Right renal pelvis (tissue), 4 donors: ENCODE measurements at regions not wholly inside any gene's neighbourhood (a gene's known extent, or its start where the extent isn't known, plus 50 kb on each side); places are given as distances from the start of the nearest gene placed in this dataset.

Source experiments
- DNase-seq, 4 donors: peaks; one replicate each; pipeline ENCODE4 v3.0.0-alpha.2; 2013; ENCODE audit warnings: low read depth in 4 of 4, low spot score in 3 of 4, missing footprints in 1 of 4

GRCh38 chr16:72372087-72373045 lies 200.4 kb upstream of the PMFBP1 start:
- peak in 2 of 4 donors; percentile 7 to 13 for DNase-seq

DNA sequence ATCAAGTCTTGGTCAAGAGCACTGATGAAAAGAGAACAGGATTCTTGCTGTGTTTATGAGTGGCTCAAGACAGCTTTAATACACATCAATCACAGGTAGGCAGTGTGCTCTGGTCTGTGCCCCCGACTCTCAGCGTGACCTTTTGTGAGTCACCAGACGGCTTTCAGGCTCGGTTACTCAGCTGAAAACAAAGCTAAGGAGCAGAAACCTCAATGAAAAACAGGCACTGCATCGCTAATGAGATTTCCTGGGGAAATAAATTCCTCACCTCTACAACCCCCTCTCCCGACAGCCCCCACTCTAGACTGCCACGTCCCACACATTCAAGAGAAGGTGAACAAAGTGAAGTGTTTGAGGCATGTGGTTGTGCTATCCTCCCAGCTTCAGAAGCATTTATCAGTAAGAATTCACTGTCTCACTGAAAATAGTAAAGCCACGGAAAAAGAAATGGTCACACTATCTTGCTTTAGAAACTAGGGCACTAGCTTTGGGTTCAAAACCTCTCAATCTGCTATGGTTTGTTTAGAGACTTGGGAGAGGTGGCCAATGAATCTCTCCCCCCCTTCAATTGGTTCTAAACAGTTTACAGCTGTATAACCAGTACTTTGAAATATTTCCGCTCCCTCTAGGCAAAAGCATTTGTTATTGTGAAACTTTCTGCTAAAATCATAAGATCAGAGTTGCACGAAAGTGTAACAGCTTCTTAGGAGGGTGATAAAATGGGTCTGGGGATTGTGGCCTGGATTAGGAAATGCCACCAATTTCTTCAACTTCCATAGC lies 199.5 kb upstream of the PMFBP1 start:
- DNase-seq, result peak; percentile 26 to 73 (median 46)

GRCh38 chr16:72369274-72369673 lies 197.3 kb upstream of the PMFBP1 start:
- no peak for DNase-seq

DNA sequence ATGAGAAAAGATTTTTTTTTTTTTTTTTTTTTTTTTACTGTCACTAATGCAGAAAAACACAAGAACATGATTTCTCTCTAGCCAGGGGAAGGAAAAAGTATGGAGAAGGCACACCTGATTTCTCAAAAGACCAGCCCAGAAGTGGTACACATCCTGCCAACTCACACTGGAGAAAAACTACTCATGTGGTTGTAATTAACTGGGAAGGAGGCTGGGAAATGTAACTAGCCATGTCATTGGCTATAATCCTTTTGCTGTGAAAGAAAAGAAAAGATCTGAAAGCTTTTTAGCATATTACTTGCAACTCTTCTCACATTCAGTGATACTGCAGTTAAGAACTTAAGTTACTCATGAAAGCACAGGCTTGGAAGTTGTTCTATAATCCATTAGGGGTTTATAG lies 195.9 kb upstream of the PMFBP1 start:
- DNase-seq, result no peak

- no peak for DNase-seq
These were observed 191.0 kb upstream of the PMFBP1 start for GRCh38 chr16:72362973-72363372.

DNA sequence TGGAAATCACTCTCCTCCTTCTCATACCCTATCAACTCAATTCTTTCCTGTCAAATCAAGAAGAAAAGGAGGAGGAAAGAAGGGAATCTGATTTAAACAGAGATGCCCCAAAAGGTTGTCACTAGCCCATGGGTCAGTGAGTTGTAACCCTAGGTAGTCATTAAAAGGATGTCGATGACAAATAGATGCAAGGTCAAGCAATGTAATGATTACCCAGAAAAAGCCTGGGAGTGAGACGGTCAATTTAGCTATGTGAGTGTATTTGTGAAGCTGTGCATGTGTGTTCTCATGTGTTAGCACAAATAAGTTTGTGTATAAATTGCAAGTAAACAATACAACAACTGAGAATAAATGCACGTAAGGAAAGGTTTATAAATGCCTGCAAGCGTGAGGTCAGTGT lies 190.5 kb upstream of the PMFBP1 start:
- DNase-seq, result no peak

DNA sequence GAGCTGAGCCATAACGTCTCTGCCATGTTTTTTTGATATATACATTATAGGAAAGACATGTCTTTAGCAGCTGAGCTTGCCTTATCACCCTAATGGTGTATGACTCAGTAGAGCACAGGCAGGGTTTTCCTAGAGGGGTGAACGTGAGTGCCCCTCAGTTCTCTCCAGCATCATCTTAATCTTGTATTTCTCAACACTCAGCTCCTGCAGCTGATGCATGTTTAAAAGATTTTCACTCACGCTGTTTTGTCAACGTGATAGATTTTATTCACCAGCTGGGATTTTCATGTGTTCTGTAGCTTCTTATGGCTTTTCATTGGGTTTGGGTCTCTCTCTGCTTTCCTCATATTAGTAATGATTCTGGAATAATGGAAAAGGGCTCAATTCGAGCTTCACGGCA lies 186.0 kb upstream of the PMFBP1 start:
- DNase-seq, result no peak

- no peak for DNase-seq
These were observed 183.6 kb upstream of the PMFBP1 start for GRCh38 chr16:72355561-72355960.

GRCh38 chr16:72349719-72350118 lies 177.8 kb upstream of the PMFBP1 start:
- DNase-seq, result no peak

GRCh38 chr16:72332926-72333325 lies 161.0 kb upstream of the PMFBP1 start:
- DNase-seq, result no peak

DNA sequence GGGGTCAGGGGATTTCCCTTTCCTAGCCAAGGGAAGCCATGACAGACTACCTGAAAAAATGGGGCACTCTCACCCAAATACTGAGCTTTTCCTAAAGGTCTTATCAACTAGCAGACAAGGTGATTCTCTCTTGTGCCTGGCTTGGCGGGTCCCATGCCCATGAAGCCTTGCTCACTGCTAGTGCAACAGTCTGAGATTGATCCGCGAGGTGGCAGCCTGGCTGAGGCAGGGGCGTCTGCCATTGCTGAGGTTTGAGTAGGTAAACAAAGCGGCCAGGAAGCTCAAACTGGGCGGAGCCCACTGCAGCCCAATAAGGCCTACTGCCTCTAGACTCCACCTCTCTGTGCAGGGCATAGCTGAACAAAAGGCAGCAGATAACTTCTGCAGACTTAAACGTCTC lies 152.6 kb upstream of the PMFBP1 start:
- no peak for DNase-seq

DNA sequence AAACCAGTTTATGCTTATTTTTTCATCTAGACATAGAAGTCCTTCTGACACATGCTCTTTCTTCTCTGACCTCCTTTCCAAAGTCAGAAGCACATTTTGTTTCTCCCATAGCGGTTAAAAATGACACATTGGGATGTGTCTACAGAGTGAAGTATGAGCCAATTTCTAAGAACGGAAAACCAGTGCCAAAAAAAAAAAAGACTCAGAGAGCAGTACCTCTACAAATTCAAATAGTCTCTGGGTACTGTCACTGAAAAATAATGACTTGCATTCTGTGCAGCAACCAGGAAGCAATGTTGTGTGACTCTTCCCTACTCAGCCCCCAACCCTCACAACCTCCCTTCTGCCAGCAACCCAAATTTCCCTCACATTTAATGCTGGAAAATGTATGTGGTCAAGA lies 145.5 kb upstream of the PMFBP1 start:
- DNase-seq, result no peak

GRCh38 chr16:72313903-72314302 lies 141.9 kb upstream of the PMFBP1 start:
- no peak for DNase-seq

DNA sequence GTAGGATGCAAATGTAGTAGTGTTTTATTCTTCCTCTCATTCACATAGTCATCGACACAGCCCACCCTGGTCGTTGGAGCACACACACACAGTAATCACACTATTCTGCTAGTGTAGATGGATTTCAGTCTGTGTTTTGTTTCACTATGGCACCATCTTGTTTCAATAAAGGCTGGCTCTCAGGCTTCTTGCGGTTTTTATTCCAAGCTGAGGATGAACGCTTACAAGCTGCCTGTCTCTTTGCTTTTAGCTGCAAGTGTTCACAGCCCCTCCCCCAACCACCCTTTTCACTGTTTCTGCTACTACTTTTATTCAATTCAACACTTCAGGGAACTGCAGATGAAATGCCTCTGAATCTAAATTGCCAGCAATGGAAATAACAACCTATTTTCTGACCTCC lies 140.9 kb upstream of the PMFBP1 start:
- DNase-seq, result no peak

- no peak for DNase-seq
These were observed 139.5 kb upstream of the PMFBP1 start for GRCh38 chr16:72311426-72311825.

DNA sequence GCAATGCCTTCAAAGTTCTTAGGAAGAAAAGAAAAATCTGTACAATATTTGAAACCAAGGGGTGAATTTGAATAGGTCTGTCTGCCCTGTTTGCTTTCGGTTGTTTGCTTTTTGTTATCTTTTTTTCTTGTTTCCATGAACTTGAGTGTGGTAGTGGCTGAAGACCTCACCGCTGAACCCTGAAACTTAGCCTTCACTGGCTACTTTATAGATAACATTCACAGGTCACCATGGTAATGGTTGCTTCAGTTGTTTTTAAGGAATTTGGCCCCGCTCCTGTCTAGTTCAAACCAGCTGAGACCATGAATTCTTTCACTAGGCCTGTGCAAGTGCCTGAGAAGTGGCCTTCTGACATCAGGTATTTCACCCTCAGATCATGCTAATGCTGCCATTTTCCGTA lies 137.0 kb upstream of the PMFBP1 start:
- DNase-seq, result no peak

- DNase-seq, result no peak
These were observed 136.4 kb upstream of the PMFBP1 start for GRCh38 chr16:72308396-72308795.

DNA sequence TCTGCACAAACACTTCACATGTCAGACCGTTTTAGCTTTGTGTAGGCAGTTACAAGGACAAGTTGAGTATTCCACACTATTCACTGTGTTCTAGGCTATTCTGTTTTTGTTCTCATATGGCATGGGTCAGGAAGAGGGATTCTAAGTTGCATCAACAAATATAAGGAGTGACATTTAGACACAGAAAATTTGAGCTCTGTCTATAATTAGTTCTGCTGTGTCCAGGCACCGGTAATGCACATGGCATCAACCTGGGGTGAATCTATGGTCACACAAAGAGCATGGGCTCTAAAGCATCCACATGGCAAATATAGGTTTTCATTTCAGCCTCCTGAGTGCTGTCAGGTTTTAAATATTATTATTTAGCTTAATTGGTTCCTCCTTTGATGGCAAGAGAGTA lies 130.4 kb upstream of the PMFBP1 start:
- no peak for DNase-seq

- DNase-seq, result no peak
These were observed 129.7 kb upstream of the PMFBP1 start for GRCh38 chr16:72301523-72302236.

GRCh38 chr16:72300892-72301291 lies 128.9 kb upstream of the PMFBP1 start:
- DNase-seq, result no peak

- DNase-seq, result no peak
These were observed 127.8 kb upstream of the PMFBP1 start for GRCh38 chr16:72299684-72300243.
